Esophagus muscularis mucosa (tissue), 3 donors: ENCODE measurements at regions not wholly inside any gene's neighbourhood (a gene's known extent, or its start where the extent isn't known, plus 50 kb on each side); places are given as distances from the start of the nearest gene placed in this dataset.

ENCODE experiments used
- POLR2A ChIP-seq: fragments of 450-650 bp; IDR thresholded peaks from one replicate; pipeline ENCODE4 v1.6.1; 2017; ENCODE audit warnings: antibody characterized with exemption, moderate library complexity, mild to moderate bottlenecking, low read depth
- POLR2AphosphoS5 ChIP-seq, 2 donors: sonication (generic); formaldehyde crosslinking; IDR thresholded peaks; one replicate each; pipeline ENCODE4 v1.6.1; 2017; ENCODE audit warnings: antibody characterized with exemption in 2 of 2
- TF ChIP-seq, protein P1 (sequence below), 3 experiments: fragments of 200-600 bp in 2 of 3; fragments of 450-650 bp in 1 of 3; sonication (generic) in 2 of 3; IDR thresholded peaks; one replicate each; pipeline ENCODE4 v1.5.1; 2017 to 2019; ENCODE audit warnings: antibody characterized with exemption in 3 of 3, mild to moderate bottlenecking in 2 of 3, moderate library complexity in 1 of 3

DNA sequence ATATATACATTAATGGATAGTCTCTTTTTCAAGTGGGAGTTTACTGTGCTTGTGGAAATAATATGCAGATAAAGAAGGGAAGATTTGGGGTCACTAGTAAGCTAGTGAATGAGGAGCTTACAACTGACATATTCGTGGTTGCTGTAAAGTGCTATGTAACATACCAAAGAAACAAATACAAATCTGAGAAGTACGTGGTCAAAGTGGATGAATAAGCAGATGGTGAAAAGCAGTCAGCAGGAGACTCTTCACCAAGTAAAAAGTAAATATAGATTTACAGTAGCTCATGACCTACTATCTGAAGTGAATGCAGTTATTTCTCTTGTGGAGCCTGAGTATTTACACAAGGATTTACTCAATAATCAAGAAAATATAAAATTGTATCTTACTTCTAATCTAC is 136.6 kb upstream of the ELAC2 start:
- TF ChIP-seq, protein P1, sequence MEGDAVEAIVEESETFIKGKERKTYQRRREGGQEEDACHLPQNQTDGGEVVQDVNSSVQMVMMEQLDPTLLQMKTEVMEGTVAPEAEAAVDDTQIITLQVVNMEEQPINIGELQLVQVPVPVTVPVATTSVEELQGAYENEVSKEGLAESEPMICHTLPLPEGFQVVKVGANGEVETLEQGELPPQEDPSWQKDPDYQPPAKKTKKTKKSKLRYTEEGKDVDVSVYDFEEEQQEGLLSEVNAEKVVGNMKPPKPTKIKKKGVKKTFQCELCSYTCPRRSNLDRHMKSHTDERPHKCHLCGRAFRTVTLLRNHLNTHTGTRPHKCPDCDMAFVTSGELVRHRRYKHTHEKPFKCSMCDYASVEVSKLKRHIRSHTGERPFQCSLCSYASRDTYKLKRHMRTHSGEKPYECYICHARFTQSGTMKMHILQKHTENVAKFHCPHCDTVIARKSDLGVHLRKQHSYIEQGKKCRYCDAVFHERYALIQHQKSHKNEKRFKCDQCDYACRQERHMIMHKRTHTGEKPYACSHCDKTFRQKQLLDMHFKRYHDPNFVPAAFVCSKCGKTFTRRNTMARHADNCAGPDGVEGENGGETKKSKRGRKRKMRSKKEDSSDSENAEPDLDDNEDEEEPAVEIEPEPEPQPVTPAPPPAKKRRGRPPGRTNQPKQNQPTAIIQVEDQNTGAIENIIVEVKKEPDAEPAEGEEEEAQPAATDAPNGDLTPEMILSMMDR (IDR thresholded peaks at IDR 0.05): no peak
- no peak for TF ChIP-seq POLR2A
- TF ChIP-seq POLR2AphosphoS5 (IDR thresholded peaks at IDR 0.05): no peak
